ENCODE measurements at regions not wholly inside any gene's neighbourhood (a gene's known extent, or its start where the extent isn't known, plus 50 kb on each side); places are given as distances from the start of the nearest gene placed in this dataset.

GRCh38 chr10:8211631-8212030 lies 157.1 kb downstream of the GATA3 start:
- DNase-seq: no peak
- Mint-ChIP-seq H3K4me3 (no peak overlapping the region), H3K4me1 (peaks cover 9 to 30% (median 17%) of the 10 kb centered on the region in 4 donors), H3K36me3 (peaks cover 0 to 2% (median 0%) of the 10 kb centered on the region in 3 donors), H3K27me3 (no peaks in the 10 kb centered on the region), H3K9me3 (peaks cover 0 to 6% (median 0%) of the 10 kb centered on the region in 9 donors), H3K27ac (no peak overlapping the region)
- ATAC-seq: no peak
- POLR2A ChIA-PET: no interaction called here

DNA sequence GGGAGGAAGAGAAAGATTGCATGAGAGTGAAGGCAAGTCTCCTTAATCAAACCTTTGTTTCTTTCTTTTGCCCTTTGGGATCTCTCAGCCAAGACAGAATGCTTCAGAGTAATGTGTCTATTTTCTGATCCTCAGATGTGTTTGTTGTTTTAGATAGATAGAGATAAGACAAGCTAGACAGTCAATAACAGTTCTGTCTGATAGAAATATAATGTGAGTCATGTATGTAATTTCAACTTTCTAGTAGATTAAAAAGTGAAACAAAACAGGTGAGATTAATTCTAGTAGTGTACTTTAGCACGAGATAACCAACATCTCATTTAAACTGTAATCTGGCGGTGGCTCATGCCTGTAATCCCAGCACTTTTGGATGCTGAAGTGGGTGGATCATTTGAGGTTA lies 159.2 kb downstream of the GATA3 start:
- Mint-ChIP-seq H3K27ac (peak overlapping the region in 1 of 10 donors; percentile 4), H3K9me3 (peaks cover 0 to 6% (median 0%) of the 10 kb centered on the region in 9 donors), H3K27me3 (no peaks in the 10 kb centered on the region), H3K36me3 (peaks cover 0 to 3% (median 0%) of the 10 kb centered on the region in 3 donors), H3K4me1 (peaks cover 15 to 39% (median 30%) of the 10 kb centered on the region in 4 donors), H3K4me3 (no peak overlapping the region)
- POLR2A ChIA-PET: no interaction called here
- DNase-seq: no peak
- ATAC-seq: no peak

GRCh38 chr10:8214587-8214986 lies 160.1 kb downstream of the GATA3 start:
- POLR2A ChIA-PET: no interaction called here
- Mint-ChIP-seq H3K36me3 (peaks cover 0 to 5% (median 0%) of the 10 kb centered on the region in 3 donors), H3K4me3 (no peak overlapping the region), H3K9me3 (peaks cover 0 to 6% (median 0%) of the 10 kb centered on the region in 9 donors), H3K27me3 (no peaks in the 10 kb centered on the region), H3K27ac (no peak overlapping the region), H3K4me1 (peaks cover 15 to 39% (median 30%) of the 10 kb centered on the region in 4 donors)
- ATAC-seq: no peak
- no peak for DNase-seq

GRCh38 chr10:8216893-8217292 lies 162.4 kb downstream of the GATA3 start:
- H3K9me3 Mint-ChIP-seq: peaks cover 0 to 6% (median 0%) of the 10 kb centered on the region in 9 donors
- peak overlapping the region in 7 of 10 donors; percentile 6 to 49 (median 16) for H3K4me3 Mint-ChIP-seq
- H3K27me3 Mint-ChIP-seq: no peaks in the 10 kb centered on the region
- peak; percentile 35 to 57 for ATAC-seq
- POLR2A ChIA-PET: interaction anchor here (0.7 to 2.1 kb wide), 2 partner anchors 14 to 33 kb away, joined by 3 to 5 read pairs; no protein-coding TSS in a partner anchor
- H3K27ac Mint-ChIP-seq: peak overlapping the region in 9 of 10 donors; percentile 12 to 84 (median 54)
- peak in 3 of 10 donors; percentile 23 to 44 (median 25) for DNase-seq
- H3K4me1 Mint-ChIP-seq: peaks cover 15 to 39% (median 30%) of the 10 kb centered on the region in 4 donors
- H3K36me3 Mint-ChIP-seq: peaks cover 0 to 5% (median 0%) of the 10 kb centered on the region in 3 donors

GRCh38 chr10:8221451-8221850 lies 167.0 kb downstream of the GATA3 start:
- H3K27ac Mint-ChIP-seq: no peak overlapping the region
- H3K36me3 Mint-ChIP-seq: peaks cover 0 to 3% (median 0%) of the 10 kb centered on the region in 3 donors
- peaks cover 0 to 2% (median 0%) of the 10 kb centered on the region in 9 donors for H3K9me3 Mint-ChIP-seq
- POLR2A ChIA-PET: no interaction called here
- no peak for ATAC-seq
- DNase-seq: no peak
- H3K27me3 Mint-ChIP-seq: no peaks in the 10 kb centered on the region
- no peak overlapping the region for H3K4me3 Mint-ChIP-seq
- peaks cover 6 to 14% (median 13%) of the 10 kb centered on the region in 4 donors for H3K4me1 Mint-ChIP-seq

GRCh38 chr10:8224591-8224990 lies 170.1 kb downstream of the GATA3 start:
- no peak overlapping the region for H3K27ac Mint-ChIP-seq
- no peaks in the 10 kb centered on the region for H3K36me3 Mint-ChIP-seq
- POLR2A ChIA-PET: no interaction called here
- ATAC-seq (no peak), DNase-seq (no peak)
- H3K4me1 Mint-ChIP-seq: peaks cover 5 to 13% (median 7%) of the 10 kb centered on the region in 4 donors
- H3K27me3 Mint-ChIP-seq: no peaks in the 10 kb centered on the region
- no peak overlapping the region for H3K4me3 Mint-ChIP-seq
- H3K9me3 Mint-ChIP-seq: no peaks in the 10 kb centered on the region

DNA sequence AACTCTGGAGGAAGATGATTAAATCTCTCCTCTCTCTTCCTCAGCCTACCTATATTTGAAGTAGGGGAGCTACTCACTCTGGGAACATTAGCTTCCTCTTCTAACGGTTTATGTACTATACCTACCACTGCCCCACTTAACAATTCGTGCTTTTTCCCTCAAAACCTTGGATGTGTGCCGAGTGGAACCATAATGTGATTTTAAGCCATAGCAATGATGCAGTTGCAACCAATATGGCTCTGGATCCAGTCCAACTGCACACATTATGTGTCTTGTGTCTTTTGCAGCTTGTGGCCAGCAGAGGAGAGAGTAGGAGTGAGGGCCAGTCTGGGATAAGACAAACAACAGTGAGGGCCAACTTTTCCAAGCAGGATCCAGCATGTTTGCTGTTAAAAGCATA lies 170.7 kb downstream of the GATA3 start:
- POLR2A ChIA-PET: no interaction called here
- Mint-ChIP-seq H3K4me3 (no peak overlapping the region), H3K9me3 (no peaks in the 10 kb centered on the region), H3K27ac (no peak overlapping the region), H3K27me3 (no peaks in the 10 kb centered on the region), H3K4me1 (peaks cover 5 to 13% (median 8%) of the 10 kb centered on the region in 4 donors), H3K36me3 (no peaks in the 10 kb centered on the region)
- DNase-seq (no peak), ATAC-seq (no peak)

GRCh38 chr10:8227246-8227645 lies 172.8 kb downstream of the GATA3 start:
- POLR2A ChIA-PET: no interaction called here
- Mint-ChIP-seq H3K36me3 (no peaks in the 10 kb centered on the region), H3K4me3 (no peak overlapping the region), H3K4me1 (peaks cover 10 to 23% (median 16%) of the 10 kb centered on the region in 4 donors), H3K9me3 (no peaks in the 10 kb centered on the region), H3K27me3 (no peaks in the 10 kb centered on the region), H3K27ac (no peak overlapping the region)
- no peak for DNase-seq
- no peak for ATAC-seq

- Mint-ChIP-seq H3K9me3 (no peaks in the 10 kb centered on the region), H3K4me3 (no peak overlapping the region), H3K27ac (peak overlapping the region in 3 of 10 donors; percentile 10 to 61 (median 48)), H3K27me3 (no peaks in the 10 kb centered on the region), H3K36me3 (no peaks in the 10 kb centered on the region), H3K4me1 (peaks cover 10 to 23% (median 16%) of the 10 kb centered on the region in 4 donors)
- POLR2A ChIA-PET: no interaction called here
- DNase-seq: no peak
- ATAC-seq: peak in 1 of 2 donors; percentile 38
Measured at GRCh38 chr10:8229153-8229552, 174.7 kb downstream of the GATA3 start.

DNA sequence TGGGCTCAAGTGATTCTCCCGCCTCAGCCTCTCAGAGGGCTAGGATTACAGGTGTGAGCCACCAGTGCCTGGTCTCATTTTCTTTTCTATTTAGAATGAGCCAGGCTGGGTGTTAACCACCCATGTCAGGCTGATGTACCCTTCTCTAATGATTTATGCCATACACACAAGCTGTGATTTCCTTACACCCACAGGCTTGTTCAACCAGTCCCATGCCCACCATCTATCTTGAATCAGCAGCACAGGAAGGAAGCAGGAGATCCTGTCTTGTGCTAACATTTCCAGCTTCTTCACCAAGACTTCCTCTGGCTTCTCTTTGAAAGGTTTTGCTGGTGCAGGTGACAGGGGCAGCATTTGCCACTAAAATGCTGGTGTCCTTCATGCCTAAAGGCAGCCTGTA lies 176.4 kb downstream of the GATA3 start:
- Mint-ChIP-seq H3K9me3 (no peaks in the 10 kb centered on the region), H3K27ac (no peak overlapping the region), H3K4me3 (no peak overlapping the region), H3K4me1 (peaks cover 10 to 23% (median 16%) of the 10 kb centered on the region in 4 donors), H3K36me3 (no peaks in the 10 kb centered on the region), H3K27me3 (no peaks in the 10 kb centered on the region)
- POLR2A ChIA-PET: interaction anchor here (2.0 kb wide), 1 partner anchor 13 kb away, joined by 5 read pairs; no protein-coding TSS in a partner anchor
- ATAC-seq (no peak), DNase-seq (no peak)

DNA sequence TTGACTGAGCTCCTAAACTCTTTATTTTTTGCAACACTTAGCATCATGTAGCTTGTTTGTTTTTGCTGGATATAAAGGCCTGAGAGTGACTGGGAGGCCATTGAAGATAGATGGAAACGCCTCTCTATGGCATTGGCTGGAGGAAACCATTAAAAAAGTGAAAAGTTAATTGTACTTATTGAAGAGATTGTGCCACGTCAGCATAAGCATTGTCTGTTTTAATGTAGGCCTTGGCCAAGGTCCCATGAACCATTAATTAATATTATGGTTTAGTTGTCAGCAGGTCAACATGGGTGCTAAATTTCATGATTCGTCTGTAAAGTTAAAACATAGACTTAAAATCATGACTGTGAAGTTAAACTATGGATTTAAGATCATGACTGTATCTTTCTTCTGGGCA lies 178.6 kb downstream of the GATA3 start:
- Mint-ChIP-seq H3K27ac (peak overlapping the region in 1 of 10 donors; percentile 66), H3K36me3 (no peaks in the 10 kb centered on the region), H3K4me1 (peaks cover 13 to 34% (median 19%) of the 10 kb centered on the region in 4 donors), H3K9me3 (no peaks in the 10 kb centered on the region), H3K4me3 (no peak overlapping the region), H3K27me3 (no peaks in the 10 kb centered on the region)
- ATAC-seq (no peak), DNase-seq (no peak)
- POLR2A ChIA-PET: no interaction called here

DNA sequence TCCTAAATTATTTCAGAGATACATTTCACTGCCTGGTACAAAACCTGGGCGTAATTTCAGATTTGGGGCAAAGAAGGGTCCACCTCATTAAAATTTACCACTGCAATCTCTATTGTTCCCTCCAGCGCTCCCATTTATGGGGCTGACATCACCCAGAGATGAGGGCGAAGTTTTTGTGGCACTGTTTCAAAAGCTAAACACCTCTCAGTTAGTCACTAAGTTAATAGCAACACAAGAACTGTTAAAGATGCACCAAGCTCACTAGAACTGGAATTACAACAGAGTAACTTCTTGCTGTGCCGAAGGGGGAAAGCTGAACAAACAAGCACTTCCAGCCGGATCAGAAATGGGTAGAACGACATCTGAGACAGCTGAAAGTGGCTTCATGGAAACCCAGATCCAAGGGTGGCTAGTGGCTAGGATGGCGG lies 179.4 kb downstream of the GATA3 start:
- Mint-ChIP-seq H3K36me3 (no peaks in the 10 kb centered on the region), H3K4me1 (peaks cover 16 to 34% (median 25%) of the 10 kb centered on the region in 4 donors), H3K27me3 (no peaks in the 10 kb centered on the region), H3K4me3 (no peak overlapping the region), H3K9me3 (no peaks in the 10 kb centered on the region), H3K27ac (no peak overlapping the region)
- no peak for DNase-seq
- ATAC-seq: no peak
- POLR2A ChIA-PET: no interaction called here

- H3K36me3 Mint-ChIP-seq: no peaks in the 10 kb centered on the region
- no peaks in the 10 kb centered on the region for H3K27me3 Mint-ChIP-seq
- POLR2A ChIA-PET: no interaction called here
- H3K4me1 Mint-ChIP-seq: peaks cover 15 to 38% (median 27%) of the 10 kb centered on the region in 4 donors
- no peaks in the 10 kb centered on the region for H3K9me3 Mint-ChIP-seq
- H3K27ac Mint-ChIP-seq: no peak overlapping the region
- DNase-seq: no peak
- H3K4me3 Mint-ChIP-seq: peak overlapping the region in 1 of 10 donors; percentile 38
- no peak for ATAC-seq
Measured at GRCh38 chr10:8235253-8236027, 181.0 kb downstream of the GATA3 start.

All from naive thymus-derived CD8-positive, alpha-beta T cell (primary cell).